Mammary epithelial cell (primary cell): ENCODE measurements at regions not wholly inside any gene's neighbourhood (a gene's known extent, or its start where the extent isn't known, plus 50 kb on each side); places are given as distances from the start of the nearest gene placed in this dataset.

Experiments used
- EZH2 ChIP-seq: IDR thresholded peaks from 2 replicates; pipeline ENCODE4 v1.6.1; 2012; ENCODE audit warnings: low read length, inconsistent platforms, borderline replicate concordance
- TF ChIP-seq, protein P1 (sequence below), 2 donors: IDR thresholded peaks in 1 of 2; conservative IDR thresholded peaks in 1 of 2; 2 replicates each; pipeline ENCODE4 v1.5.1; 2011 to 2012; ENCODE audit warnings: inconsistent platforms in 2 of 2, low read length in 2 of 2, mild to moderate bottlenecking in 2 of 2, control low read depth in 1 of 2, low read depth in 1 of 2; ENCODE audit not compliant: insufficient read depth in 1 of 2; ENCODE audit errors: extremely low read depth in 1 of 2

GRCh38 chr3:170716172-170716805 is 130.4 kb upstream of the SLC7A14 start:
- TF ChIP-seq, protein P1, sequence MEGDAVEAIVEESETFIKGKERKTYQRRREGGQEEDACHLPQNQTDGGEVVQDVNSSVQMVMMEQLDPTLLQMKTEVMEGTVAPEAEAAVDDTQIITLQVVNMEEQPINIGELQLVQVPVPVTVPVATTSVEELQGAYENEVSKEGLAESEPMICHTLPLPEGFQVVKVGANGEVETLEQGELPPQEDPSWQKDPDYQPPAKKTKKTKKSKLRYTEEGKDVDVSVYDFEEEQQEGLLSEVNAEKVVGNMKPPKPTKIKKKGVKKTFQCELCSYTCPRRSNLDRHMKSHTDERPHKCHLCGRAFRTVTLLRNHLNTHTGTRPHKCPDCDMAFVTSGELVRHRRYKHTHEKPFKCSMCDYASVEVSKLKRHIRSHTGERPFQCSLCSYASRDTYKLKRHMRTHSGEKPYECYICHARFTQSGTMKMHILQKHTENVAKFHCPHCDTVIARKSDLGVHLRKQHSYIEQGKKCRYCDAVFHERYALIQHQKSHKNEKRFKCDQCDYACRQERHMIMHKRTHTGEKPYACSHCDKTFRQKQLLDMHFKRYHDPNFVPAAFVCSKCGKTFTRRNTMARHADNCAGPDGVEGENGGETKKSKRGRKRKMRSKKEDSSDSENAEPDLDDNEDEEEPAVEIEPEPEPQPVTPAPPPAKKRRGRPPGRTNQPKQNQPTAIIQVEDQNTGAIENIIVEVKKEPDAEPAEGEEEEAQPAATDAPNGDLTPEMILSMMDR (conservative IDR thresholded peaks at IDR 0.05 in 1 of 2, IDR thresholded peaks at IDR 0.05 in 1 of 2; ENCODE audit: extremely low read depth in 1 of 2, insufficient read depth in 1 of 2, low read depth in 1 of 2, low read length in 2 of 2), result no peak
- TF ChIP-seq EZH2, result no peak
